Right lung (tissue), 2 donors: ENCODE measurements at regions not wholly inside any gene's neighbourhood (a gene's known extent, or its start where the extent isn't known, plus 50 kb on each side); places are given as distances from the start of the nearest gene placed in this dataset.
A peak's percentile ranks its signal among the peaks of the same experiment; 100 is the strongest.
"Not testable (repeated sequence)": the region's sequence is repeated elsewhere in the genome, so short reads cannot be mapped to it uniquely, and the experiment has no call there.

Source experiments
- DNase-seq, 2 donors: peaks; one replicate each; pipeline ENCODE4 v3.0.0-alpha.2; 2013

- no peak for DNase-seq
These were observed 932.0 kb downstream of the SLITRK6 start for GRCh38 chr13:84867246-84867645.

- DNase-seq: no peak
These were observed 933.4 kb downstream of the SLITRK6 start for GRCh38 chr13:84865783-84866221.

- DNase-seq: no peak
These were observed 934.9 kb downstream of the SLITRK6 start for GRCh38 chr13:84864341-84864740.

GRCh38 chr13:84847107-84847506, 952.1 kb downstream of the SLITRK6 start:
- DNase-seq: no peak

- no peak for DNase-seq
These were observed 953.2 kb downstream of the SLITRK6 start for GRCh38 chr13:84845907-84846619.

- DNase-seq: no peak
These were observed 954.7 kb downstream of the SLITRK6 start for GRCh38 chr13:84844473-84844872.

- no peak for DNase-seq
These were observed 955.9 kb downstream of the SLITRK6 start for GRCh38 chr13:84843368-84843767.

GRCh38 chr13:84834201-84834600, 951.9 kb upstream of the SLITRK1 start:
- DNase-seq: no peak

- no peak for DNase-seq
These were observed 949.7 kb upstream of the SLITRK1 start for GRCh38 chr13:84831666-84832657.

GRCh38 chr13:84823528-84823927, 941.3 kb upstream of the SLITRK1 start:
- DNase-seq: no peak

GRCh38 chr13:84821261-84821660, 939.0 kb upstream of the SLITRK1 start:
- DNase-seq: no peak

- DNase-seq: no peak
These were observed 934.4 kb upstream of the SLITRK1 start for GRCh38 chr13:84816567-84817105.

- peak in 1 of 2 donors; percentile 1 for DNase-seq
These were observed 930.5 kb upstream of the SLITRK1 start for GRCh38 chr13:84812789-84813188.

GRCh38 chr13:84812078-84812477, 929.8 kb upstream of the SLITRK1 start:
- no peak for DNase-seq

GRCh38 chr13:84810781-84811180, 928.5 kb upstream of the SLITRK1 start:
- no peak for DNase-seq

GRCh38 chr13:84802073-84802472, 919.8 kb upstream of the SLITRK1 start:
- DNase-seq: no peak

- no peak for DNase-seq
These were observed 902.3 kb upstream of the SLITRK1 start for GRCh38 chr13:84784443-84785153.

GRCh38 chr13:84777316-84777715, 895.0 kb upstream of the SLITRK1 start:
- no peak for DNase-seq

- DNase-seq: no peak
These were observed 894.3 kb upstream of the SLITRK1 start for GRCh38 chr13:84776593-84776992.

- not testable (repeated sequence) for DNase-seq
These were observed 893.6 kb upstream of the SLITRK1 start for GRCh38 chr13:84775920-84776319.

- no peak for DNase-seq
These were observed 891.8 kb upstream of the SLITRK1 start for GRCh38 chr13:84774111-84774510.

- no peak for DNase-seq
These were observed 878.7 kb upstream of the SLITRK1 start for GRCh38 chr13:84760956-84761355.
